ENCODE measurements at regions not wholly inside any gene's neighbourhood (a gene's known extent, or its start where the extent isn't known, plus 50 kb on each side); places are given as distances from the start of the nearest gene placed in this dataset.

GRCh38 chr2:183284606-183285005, 160.4 kb downstream of the NUP35 start (continued):
- no peak for TF ChIP-seq EZH2 (IDR thresholded peaks at IDR 0.05)

DNA sequence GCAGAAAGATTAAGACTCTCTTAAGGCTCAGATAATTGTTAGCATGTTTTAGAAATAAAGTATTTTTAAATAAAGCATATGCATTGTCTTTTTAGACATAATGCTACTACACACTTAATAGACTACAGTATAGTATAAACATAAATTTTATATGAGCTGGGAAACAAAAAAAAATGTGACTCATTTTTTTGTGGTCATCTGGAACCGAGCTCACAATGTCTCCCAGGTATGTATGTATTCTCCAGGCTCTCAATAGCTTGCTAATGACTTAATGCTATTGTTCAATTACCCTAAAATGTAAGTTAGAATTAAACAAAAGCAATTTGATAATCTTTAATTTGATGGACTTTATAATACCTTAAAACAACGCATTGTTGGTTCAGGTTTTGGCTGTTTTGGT, 167.2 kb downstream of the NUP35 start:
- Histone ChIP-seq H3K27me3 (ENCODE audit: insufficient read depth, low read length) (no peaks in the 10 kb centered on the region), H3K4me1 (ENCODE audit: control insufficient read depth in 1 of 2, insufficient read depth in 2 of 2, low read length in 2 of 2) (no peaks in the 10 kb centered on the region), H2AFZ (ENCODE audit: low read depth, low read length, poor library complexity, severe bottlenecking) (no peak overlapping the region), H3K4me2 (ENCODE audit: low read length) (no peak overlapping the region), H4K20me1 (ENCODE audit: insufficient read depth) (no peaks in the 10 kb centered on the region), H3K27ac (ENCODE audit: low read depth, low read length) (no peak overlapping the region), H3K9me2 (ENCODE audit: insufficient read depth) (no peaks in the 10 kb centered on the region), H3K79me2 (ENCODE audit: insufficient read depth, low read length) (no peaks in the 10 kb centered on the region), H3K4me3 (replicated peaks in 1 of 2; ENCODE audit: low read depth in 1 of 2, low read length in 2 of 2) (no peak overlapping the region), H3K36me3 (ENCODE audit: control insufficient read depth in 1 of 2, insufficient read depth in 2 of 2, low read length in 2 of 2) (no peaks in the 10 kb centered on the region), H3K9ac (ENCODE audit: low read length) (no peak overlapping the region), H3K9me3 (ENCODE audit: control insufficient read depth in 1 of 2, insufficient read depth in 1 of 2, low read depth in 1 of 2, low read length in 2 of 2) (no peaks in the 10 kb centered on the region)
- no peak for ATAC-seq
- RAD21 ChIA-PET (ENCODE audit: low non-redundant PET in 1 of 2, low total read pairs in 2 of 2, uncharacterized antibody in 2 of 2, unreplicated experiment in 2 of 2): no interaction called here
- intact Hi-C loops (cut with micrococcal nuclease): no loop called here
- no TSS peak for BruUV-seq (replicated peaks)
- no peak for TF ChIP-seq EZH2 (IDR thresholded peaks at IDR 0.05)
- no peak for TF ChIP-seq EZH2phosphoT487 (IDR thresholded peaks at IDR 0.05; ENCODE audit: borderline replicate concordance)
- TF ChIP-seq CEBPB (IDR thresholded peaks at IDR 0.05; ENCODE audit: low read depth): no peak
- TF ChIP-seq, protein P1, sequence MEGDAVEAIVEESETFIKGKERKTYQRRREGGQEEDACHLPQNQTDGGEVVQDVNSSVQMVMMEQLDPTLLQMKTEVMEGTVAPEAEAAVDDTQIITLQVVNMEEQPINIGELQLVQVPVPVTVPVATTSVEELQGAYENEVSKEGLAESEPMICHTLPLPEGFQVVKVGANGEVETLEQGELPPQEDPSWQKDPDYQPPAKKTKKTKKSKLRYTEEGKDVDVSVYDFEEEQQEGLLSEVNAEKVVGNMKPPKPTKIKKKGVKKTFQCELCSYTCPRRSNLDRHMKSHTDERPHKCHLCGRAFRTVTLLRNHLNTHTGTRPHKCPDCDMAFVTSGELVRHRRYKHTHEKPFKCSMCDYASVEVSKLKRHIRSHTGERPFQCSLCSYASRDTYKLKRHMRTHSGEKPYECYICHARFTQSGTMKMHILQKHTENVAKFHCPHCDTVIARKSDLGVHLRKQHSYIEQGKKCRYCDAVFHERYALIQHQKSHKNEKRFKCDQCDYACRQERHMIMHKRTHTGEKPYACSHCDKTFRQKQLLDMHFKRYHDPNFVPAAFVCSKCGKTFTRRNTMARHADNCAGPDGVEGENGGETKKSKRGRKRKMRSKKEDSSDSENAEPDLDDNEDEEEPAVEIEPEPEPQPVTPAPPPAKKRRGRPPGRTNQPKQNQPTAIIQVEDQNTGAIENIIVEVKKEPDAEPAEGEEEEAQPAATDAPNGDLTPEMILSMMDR (IDR thresholded peaks at IDR 0.05 in 2 of 3, conservative IDR thresholded peaks at IDR 0.05 in 1 of 3; ENCODE audit: borderline replicate concordance in 1 of 3, insufficient read depth in 1 of 3, low read depth in 2 of 3, low read length in 2 of 3): no peak
- POLR2A ChIA-PET: no interaction called here
- no peak for DNase-seq (ENCODE audit: low read depth, low spot score)
- CTCF ChIA-PET: interaction anchor here (0.9 kb wide), 1 partner anchor 42 kb away, joined by 4 read pairs; no protein-coding TSS in a partner anchor

- no TSS peak for BruUV-seq (replicated peaks)
- Histone ChIP-seq H3K27ac (ENCODE audit: low read depth, low read length) (no peak overlapping the region), H3K9me3 (ENCODE audit: control insufficient read depth in 1 of 2, insufficient read depth in 1 of 2, low read depth in 1 of 2, low read length in 2 of 2) (no peaks in the 10 kb centered on the region), H3K9me2 (ENCODE audit: insufficient read depth) (no peaks in the 10 kb centered on the region), H3K9ac (ENCODE audit: low read length) (no peak overlapping the region), H3K4me2 (ENCODE audit: low read length) (no peak overlapping the region), H3K4me1 (ENCODE audit: control insufficient read depth in 1 of 2, insufficient read depth in 2 of 2, low read length in 2 of 2) (no peaks in the 10 kb centered on the region), H3K36me3 (ENCODE audit: control insufficient read depth in 1 of 2, insufficient read depth in 2 of 2, low read length in 2 of 2) (no peaks in the 10 kb centered on the region), H3K79me2 (ENCODE audit: insufficient read depth, low read length) (no peaks in the 10 kb centered on the region), H3K4me3 (replicated peaks in 1 of 2; ENCODE audit: low read depth in 1 of 2, low read length in 2 of 2) (no peak overlapping the region), H3K27me3 (ENCODE audit: insufficient read depth, low read length) (no peaks in the 10 kb centered on the region), H4K20me1 (ENCODE audit: insufficient read depth) (no peaks in the 10 kb centered on the region), H2AFZ (ENCODE audit: low read depth, low read length, poor library complexity, severe bottlenecking) (no peak overlapping the region)
- ATAC-seq (no peak), DNase-seq (ENCODE audit: low read depth, low spot score) (no peak)
- POLR2A ChIA-PET: no interaction called here
- TF ChIP-seq YY1 (IDR thresholded peaks at IDR 0.05; ENCODE audit: extremely low read depth, insufficient replicate concordance, low read depth, low read length): no peak
- no peak for TF ChIP-seq CEBPB (IDR thresholded peaks at IDR 0.05; ENCODE audit: low read depth)
- intact Hi-C loops (cut with micrococcal nuclease): no loop called here
- CTCF ChIA-PET: interaction anchor here (0.9 kb wide), 1 partner anchor 43 kb away, joined by 4 read pairs; no protein-coding TSS in a partner anchor
- RAD21 ChIA-PET (ENCODE audit: low non-redundant PET in 1 of 2, low total read pairs in 2 of 2, uncharacterized antibody in 2 of 2, unreplicated experiment in 2 of 2): no interaction called here
These were observed 167.8 kb downstream of the NUP35 start for GRCh38 chr2:183292028-183292427.
